GM23248 (cell line): ENCODE measurements at regions not wholly inside any gene's neighbourhood (a gene's known extent, or its start where the extent isn't known, plus 50 kb on each side); places are given as distances from the start of the nearest gene placed in this dataset.

ENCODE experiments used
- EZH2 ChIP-seq: fragments of 200-600 bp; sonication (generic); IDR thresholded peaks from 2 replicates; pipeline ENCODE4 v1.6.1; 2018; ENCODE audit warnings: antibody characterized with exemption, mild to moderate bottlenecking; ENCODE audit not compliant: insufficient read depth, poor library complexity, severe bottlenecking
- EZH2phosphoT487 ChIP-seq: fragments of 200-600 bp; sonication (generic); IDR thresholded peaks from 2 replicates; pipeline ENCODE4 v1.6.1; 2018; ENCODE audit warnings: antibody characterized with exemption, moderate library complexity, mild to moderate bottlenecking, low read depth; ENCODE audit not compliant: insufficient read depth

DNA sequence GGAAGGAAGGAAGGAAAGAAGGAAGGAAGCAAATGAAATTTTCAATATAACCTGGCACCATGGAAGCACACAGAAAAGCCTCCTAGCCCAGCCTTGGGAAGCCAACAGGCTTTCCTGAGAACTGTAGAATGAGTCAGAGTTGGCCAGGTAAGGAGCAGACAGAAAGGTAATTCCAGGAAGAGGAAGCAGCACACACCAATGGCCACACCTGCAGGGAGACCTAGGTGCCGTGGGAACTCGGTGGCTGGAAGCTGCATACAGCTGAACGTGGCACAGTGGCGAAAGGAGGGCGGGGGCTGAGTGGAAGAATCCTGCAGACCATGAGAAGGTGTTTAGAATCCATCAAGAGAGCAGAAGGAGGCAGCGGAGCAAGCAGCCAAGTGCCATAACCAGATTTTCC is 224.8 kb upstream of the RREB1 start:
- TF ChIP-seq EZH2: no peak
- TF ChIP-seq EZH2phosphoT487: no peak
